ENCODE measurements at regions not wholly inside any gene's neighbourhood (a gene's known extent, or its start where the extent isn't known, plus 50 kb on each side); places are given as distances from the start of the nearest gene placed in this dataset.
"Not testable (repeated sequence)": the region's sequence is repeated elsewhere in the genome, so short reads cannot be mapped to it uniquely, and the experiment has no call there.

DNA sequence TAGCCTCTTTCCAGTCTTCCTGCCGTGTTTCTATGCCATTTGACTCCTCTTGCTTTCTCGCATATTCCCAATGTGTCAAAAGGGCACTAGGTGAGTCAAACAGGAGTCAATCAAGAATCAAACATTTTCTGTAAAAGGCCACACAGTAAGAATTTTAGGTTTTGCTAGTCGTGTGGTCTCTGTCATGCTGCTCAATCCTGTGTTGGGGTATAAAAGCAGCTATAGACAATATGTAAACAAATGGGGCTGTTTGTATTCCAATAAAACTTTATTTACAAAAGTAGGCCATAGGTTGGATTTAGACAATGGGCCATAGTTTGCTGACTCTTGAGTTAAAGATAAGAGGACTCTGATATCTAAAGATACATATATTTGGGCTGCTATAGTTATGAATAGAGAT lies 235.4 kb upstream of the BTBD3 start:
- DNase-seq (ENCODE audit: low read depth), result no peak

DNA sequence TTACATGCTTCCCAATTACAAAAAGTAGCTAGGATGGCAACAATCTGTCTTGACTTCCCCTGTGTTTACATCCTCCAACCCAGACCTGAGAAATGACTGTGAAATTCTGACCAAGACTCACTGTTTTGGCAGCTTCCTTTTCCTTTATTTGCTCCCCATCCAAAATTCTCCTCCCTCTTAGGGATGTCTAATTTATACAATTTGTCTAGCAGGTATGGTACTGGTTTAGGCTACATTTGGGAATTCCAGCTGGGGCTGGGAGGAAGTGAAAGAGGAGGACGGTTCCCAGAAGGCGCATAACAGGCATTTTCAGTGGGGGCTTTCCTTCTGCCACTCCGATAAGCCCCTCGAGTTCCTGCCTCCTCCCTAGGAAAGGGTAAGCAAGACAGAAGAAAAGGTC lies 231.5 kb upstream of the BTBD3 start:
- no peak for DNase-seq (ENCODE audit: low read depth)

DNA sequence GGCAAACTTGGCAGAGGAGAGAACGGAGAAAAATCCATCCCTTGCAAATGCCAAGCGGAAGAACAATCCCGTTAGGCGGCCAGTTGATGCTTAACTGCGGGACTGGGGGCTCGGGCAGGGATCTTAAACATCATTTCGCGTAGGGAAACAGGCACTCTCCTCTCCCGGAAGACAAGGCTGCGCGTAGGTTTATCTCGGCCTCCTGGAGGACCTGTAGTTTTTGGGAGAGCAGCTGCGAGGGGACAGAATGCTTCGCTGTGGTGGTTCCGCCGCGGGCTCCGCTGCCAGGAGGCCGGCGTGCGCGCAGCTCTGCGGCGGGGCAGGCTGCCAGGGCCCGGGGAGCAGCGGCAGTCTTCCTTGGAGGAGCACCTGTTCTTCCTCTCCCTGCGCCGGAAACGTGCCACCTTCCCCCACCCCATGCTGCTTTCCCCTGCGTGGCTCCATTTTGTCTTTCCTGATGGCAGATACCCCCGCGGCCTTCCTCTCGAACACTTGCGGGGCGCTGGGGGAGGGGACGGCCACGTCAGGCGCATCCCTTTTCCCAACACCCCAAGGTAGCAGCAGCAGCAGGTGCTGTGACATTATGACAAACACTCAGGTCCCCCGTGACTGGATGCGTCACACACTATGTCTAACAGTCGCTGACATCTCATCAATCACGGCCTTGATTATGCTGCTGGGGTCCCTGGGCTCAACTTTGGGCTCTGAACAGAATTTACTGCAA lies 230.7 kb upstream of the BTBD3 start:
- no peak for DNase-seq (ENCODE audit: low read depth)

DNA sequence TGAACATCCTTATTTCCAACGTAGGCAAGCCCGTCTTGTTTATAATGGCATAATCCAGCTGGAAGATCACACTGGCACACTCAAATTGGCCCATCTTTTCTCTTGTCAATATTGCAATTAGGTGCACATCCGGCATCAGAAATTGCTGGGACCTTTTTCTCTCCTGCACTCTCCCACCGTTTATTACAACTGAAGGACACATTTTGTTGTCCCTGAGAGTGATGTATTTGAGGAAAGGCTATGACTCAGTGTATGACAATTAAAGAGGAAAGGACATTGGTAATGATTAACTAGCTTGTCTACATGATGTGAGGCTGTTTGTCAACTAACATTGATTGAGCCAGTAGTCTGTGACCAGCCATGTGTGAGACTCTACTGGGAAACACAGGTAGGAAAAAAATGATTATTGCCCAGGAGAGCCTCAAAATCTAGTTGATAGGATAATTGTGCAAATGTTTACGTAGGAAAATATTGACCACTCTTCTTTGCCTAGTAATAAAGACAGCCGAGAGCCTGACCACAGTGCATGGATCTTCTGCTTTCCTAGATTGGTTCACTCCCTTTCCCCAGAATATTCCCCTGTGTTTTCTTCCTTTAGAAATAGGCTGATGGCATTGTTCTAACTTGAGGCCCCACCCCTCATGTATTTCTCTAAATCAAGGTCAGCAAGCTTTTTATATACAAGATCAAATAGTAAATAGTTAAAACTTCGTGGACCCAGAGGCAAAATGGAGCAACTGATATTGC lies 230.0 kb upstream of the BTBD3 start:
- DNase-seq (ENCODE audit: low read depth), result no peak

DNA sequence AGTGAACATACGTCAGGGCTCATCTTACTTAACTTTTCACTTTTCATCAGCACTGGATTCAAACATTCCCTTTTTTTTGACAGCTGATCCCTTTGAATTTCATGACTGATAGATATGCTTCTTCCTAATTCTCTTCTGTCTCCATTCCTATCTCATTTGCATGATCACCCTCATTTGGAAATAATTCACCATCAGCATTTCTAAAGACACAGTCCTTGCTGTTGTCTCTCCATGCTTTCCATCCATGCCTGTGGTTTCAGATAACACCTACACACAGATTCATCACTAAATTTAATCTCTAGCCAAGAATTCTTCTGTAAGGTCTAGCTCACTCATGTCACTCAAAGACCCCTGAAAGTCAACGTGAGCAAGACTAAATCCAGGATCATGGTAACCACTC lies 228.4 kb upstream of the BTBD3 start:
- no peak for DNase-seq (ENCODE audit: low read depth)

DNA sequence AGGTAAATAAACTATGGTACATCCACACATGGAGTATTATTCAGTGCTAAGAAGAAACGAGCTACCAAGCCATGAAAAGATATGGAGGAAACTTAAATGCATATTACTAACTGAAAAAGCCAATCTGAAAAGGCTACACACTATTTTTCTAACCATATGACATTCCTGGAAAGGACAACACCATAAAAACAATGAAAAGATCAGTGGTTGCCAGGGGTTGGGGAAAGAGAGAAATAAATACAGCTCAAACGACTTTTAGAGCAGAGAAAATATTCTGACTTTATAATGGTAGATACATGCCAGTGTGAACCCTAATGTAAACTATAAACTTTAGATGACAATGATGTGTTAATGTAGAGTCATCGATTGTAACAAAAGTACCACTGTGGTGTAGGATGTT lies 225.9 kb upstream of the BTBD3 start:
- DNase-seq (ENCODE audit: low read depth), result no peak

DNA sequence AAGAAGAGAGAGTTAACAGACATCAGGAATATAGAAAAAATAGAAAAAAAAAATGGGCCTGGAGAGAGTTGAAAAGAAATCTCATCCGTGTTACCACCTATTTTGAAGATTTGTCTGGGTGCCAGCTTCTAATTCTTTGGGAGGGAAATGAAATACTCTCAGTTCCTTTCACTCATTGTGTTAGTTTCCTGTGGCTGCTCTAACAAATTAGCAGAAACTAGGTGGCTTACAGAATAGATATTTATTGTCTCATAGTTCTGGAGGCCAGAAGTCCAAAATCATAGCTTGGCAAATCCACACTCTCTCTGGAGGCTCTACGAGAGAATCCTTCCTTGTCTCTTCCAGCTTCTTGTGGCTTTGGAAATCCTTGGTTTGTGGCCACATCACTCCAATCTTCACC lies 225.1 kb upstream of the BTBD3 start:
- DNase-seq (ENCODE audit: low read depth), result no peak

DNA sequence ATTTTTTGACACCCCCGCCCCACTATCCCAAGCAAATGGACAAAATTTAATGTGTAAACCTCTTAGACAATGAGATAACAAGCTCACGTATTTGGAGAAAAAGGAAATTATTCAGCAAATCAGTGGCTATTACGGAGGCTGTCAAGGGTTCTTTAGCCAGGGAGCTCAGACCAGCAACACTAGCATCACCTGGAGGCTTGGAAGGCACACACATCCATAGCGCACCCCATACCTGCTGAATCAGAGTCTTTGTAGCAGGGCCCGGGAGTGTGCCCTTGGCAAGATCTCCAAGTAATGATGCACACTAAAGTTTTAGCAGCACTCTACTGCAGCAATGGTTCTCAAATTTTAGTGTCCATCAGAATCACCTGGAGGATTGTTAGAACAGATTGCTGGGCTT lies 223.2 kb upstream of the BTBD3 start:
- no peak for DNase-seq (ENCODE audit: low read depth)

DNA sequence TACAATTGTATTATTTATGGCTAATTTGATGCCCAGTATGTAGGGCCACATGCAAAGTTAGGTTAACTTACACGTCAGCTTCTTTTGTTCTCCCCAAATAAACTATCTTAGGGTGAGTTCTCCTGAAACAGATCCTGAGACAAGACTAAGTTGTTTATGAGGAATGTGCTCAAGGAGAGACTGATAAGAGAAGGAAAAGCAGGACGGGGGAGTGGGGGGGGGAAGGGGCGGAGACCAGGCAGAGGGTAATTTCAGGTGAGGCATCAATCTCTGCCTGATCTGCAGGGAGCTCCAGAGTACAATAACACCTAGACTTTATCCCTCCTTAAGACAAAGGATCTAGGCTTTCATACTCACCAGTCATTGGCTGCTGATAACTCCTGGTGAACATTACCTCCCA lies 220.6 kb upstream of the BTBD3 start:
- no peak for DNase-seq (ENCODE audit: low read depth)

DNA sequence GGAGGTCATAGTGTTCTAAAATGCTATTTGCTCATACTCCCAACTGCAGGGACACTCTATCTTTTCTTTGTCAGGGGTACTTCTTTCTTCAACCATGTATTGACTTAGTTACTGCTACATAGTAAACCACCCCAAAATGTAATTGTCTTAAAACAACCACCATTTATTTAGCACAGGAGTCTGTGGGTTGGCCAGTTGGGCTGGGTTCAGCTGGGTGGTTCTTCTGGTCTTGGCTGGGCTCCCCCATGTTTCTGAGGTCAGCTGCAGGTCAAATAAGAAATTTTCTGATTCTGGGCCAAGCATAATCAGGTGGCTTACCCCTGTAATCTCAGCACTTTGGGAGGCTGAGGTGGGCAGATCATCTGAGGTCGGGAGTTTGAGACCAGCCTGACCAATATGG lies 220.0 kb upstream of the BTBD3 start:
- no peak for DNase-seq (ENCODE audit: low read depth)

DNA sequence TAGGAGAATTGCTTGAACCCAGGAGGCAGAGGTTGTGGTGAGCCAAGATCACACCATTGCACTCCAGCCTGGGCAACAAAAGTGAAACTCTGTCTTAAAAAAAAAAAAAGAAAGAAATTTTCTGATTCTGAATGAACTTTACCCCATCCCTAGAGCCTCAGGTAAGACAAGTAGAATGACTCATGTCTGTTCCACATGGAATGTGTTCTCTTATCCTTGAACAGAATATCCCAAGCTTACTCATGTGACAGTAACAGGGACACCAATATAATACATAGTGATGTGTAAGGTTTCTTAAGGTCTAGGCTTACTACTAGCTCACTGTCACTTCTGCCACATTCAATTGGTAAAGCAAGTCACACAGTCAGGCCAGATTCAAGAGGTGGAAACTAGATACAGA lies 219.6 kb upstream of the BTBD3 start:
- DNase-seq (ENCODE audit: low read depth), result no peak

DNA sequence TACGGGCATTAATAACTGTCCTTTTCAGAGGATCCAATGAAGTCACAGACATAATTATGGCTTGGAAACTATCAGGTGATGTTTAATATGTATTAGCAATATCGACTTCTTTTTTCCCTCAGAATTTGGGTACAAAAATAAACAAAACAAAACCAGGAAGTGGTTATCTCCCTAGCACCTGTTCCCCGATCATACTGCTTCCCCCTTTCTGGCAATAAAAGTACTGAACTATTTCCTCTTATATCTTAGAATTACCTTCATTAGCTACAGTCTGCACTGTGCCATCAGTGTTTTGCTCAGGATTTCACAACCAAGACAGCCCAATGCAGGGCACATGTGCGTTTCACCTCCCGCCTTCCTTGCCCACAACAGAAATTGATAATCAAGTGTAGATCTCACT lies 216.9 kb upstream of the BTBD3 start:
- no peak for DNase-seq (ENCODE audit: low read depth)

DNA sequence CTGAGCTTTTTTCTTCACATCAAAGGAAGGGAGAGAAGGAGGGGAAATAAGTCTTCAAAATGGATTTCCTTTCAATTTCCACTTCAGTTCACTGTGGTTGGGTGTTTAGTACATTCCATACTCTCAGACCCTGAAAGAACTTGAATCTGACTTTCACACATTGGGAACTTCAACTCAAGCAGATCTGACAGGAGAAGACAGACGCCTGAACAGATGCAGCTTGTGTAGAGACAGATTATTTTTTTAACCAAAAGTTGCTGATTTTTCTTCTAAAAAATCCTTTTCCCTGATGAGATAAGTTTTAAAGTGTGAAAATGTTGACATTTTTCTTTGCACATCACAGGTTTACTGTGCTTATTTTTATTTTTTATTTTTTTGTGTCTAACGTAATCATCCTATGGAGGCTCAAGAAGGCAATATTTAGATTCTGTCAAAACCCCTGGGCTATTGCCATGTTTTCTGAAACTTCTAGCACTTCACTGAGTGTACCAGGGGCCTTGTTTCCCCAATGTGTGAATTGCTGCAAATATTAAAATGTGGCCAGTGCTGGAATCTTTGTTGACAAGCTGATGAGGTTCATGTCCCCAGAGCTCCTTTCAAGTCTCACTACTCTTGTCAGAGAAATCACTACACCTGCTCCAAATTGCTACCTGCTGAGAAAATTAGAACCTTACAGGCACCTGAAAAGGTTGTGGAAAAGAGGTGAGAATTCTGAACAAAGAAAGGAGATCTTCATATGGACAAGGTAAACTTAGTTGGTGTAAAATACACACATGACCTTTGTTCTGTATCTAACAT lies 214.8 kb upstream of the BTBD3 start:
- no peak for DNase-seq (ENCODE audit: low read depth)

DNA sequence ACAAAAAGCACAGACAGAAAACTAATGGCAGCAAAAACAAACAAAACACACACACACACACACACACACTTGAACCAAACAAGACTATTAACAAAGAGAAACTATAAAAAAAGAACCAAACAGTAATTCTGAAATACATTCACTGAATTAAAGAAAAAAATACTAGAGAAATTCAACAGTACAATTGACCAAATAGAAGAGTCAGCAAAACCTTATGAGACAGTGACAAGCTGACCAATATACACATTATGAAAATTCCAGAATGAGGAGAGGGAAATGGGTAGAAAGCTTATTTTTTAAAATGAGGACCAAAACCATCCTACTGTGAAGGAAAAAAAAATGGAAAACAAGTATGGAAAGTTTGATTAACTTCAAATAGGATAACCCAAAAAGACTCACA lies 212.2 kb upstream of the BTBD3 start:
- DNase-seq (ENCODE audit: low read depth), result no peak

DNA sequence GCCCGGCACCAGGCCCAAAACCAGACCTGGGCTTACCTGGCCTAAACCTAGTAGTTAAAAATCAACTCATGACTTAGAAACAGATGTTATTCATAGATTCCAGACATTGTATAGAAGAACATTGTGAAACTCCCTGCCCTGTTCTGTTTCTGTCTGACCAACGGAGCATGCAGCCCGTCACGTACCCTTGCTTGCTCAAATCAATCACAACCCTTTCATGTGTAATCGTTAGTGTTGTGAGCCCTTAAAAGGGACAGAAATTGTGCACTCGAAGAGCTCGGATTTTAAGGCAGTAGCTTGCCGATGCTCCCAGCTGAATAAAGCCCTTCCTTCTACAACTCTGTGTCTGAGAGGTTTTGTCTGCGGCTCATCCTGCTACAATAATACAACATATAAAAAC lies 209.5 kb upstream of the BTBD3 start:
- not testable (repeated sequence) for DNase-seq (ENCODE audit: low read depth)

DNA sequence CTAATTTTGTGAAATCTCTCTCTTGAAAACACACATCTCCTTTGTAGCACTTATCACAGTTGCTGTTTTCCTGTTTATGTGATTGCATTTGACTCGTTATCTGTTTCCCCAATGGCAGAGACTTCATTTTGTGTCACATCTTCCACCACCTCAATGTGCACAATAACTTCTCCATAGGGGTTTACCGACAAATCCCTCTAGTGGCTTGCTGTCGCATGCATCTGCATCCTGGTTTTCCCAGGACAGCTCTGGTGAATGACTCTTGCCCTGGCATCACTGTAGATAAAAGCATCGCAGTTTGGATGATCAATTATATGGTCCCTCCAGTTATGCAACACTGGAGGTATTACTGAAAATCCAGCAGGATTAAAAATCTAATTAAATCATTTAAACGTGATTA lies 206.5 kb upstream of the BTBD3 start:
- DNase-seq (ENCODE audit: low read depth), result no peak

DNA sequence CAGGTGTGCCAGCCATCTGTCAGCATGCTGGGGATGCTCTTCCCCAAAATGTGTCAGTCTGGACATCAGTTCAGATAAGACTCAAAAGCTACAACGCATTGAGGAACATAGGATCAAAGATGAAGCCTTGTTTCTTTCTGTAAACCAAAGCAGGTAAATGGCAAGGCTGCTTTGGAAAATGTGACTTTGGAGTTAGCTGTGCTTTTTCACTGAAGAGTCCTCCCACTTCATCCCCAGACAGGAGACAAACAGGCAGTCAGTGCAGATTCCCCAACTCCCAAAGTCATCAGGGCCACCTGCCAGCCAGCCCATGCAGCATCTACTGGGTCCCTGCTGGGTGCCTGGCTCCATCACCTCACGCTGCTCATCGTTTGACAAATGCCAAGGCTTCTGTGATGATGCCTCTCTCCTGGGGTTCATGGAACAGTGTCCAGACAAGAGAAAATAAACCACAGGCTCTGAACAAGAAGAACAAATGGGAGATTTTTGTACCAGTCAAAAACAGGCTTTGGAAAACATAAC lies 205.0 kb upstream of the BTBD3 start:
- no peak for DNase-seq (ENCODE audit: low read depth)

DNA sequence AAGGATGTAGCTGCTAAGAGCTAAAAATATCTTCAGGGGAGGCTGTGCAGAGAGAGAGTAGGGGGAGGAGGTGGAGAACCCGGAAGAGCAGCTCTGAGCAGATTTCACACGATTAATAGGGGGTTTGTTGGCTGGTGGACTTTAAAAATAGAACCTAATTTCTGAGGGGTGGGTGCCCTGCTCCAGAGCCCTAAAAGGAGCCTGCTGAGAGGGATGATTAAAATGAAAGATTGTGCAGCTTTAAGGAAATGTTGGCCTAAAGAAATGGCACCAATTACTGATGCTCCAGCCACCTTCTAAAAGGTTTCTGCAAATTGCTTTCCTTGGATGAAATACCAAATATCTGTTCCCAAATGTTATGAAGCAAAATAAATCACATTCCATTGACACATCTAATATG lies 202.8 kb upstream of the BTBD3 start:
- DNase-seq (ENCODE audit: low read depth), result no peak

DNA sequence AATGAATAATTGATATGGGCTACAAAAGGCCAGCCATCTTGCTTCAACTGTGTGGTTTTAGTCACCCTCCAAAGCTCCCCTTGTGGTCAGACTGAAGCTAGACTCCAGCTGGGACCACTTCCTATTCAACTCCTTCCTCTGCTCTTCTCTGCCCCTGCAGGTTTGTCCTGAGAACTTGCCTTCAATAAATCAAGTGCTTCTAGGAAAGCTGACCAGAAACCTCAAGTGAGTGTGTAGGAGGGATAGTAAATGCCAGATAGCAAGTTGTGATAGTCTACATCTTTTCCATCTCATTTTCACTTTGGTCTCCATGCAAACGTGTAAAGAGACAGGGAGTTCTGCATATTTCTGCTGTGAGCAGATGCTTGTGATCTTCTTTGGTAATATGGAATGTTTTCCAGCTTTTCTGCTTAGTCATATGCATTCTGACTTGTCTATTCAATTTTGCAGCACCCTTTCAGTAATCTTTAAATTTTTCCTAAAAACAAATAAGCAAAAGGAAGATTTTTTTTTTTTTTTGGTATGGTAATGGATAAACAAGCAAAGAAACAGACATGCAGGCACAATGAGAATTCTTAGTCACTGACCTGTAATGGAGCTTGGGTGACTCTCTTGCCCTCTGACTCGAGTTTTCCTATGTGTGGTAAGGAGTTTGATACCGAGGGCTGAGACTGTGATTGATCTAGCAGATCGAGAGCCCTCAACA lies 201.3 kb upstream of the BTBD3 start:
- peak; percentile 80 for DNase-seq (ENCODE audit: low read depth)

DNA sequence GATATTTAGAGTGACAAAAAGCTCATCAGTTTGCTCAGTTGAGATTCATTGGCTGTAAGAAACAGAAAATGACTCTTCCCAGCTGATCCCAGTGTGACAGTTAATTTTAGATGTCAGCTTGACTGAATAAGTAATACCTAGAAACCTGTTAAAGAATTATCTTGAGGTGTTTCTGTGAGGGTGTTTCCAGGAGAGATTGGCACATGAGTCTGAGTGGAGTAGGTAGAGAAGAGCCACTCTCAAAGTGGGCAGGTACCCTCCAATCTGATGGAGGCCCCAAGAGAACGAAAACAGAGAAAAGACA lies 200.8 kb upstream of the BTBD3 start:
- DNase-seq (ENCODE audit: low read depth), result no peak

DNA sequence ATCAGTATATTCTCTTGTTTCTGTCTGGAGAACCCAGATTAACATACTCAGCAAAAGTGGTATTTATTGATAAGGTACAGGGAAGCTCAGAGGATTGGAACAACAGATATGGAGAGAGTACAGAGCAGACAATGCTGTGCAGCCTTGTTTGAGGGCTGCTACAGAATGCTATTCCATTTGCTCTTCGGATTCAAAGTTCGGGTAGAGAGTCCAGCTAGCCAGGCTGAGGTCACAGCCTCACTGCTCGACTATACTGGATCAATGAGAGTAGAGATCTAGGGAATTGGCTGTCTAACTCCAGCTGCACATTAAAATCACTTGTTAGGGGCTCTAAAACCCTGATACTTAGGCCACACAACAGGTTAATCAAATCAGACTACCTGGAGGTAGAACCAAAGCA lies 200.1 kb upstream of the BTBD3 start:
- DNase-seq (ENCODE audit: low read depth), result no peak

DNA sequence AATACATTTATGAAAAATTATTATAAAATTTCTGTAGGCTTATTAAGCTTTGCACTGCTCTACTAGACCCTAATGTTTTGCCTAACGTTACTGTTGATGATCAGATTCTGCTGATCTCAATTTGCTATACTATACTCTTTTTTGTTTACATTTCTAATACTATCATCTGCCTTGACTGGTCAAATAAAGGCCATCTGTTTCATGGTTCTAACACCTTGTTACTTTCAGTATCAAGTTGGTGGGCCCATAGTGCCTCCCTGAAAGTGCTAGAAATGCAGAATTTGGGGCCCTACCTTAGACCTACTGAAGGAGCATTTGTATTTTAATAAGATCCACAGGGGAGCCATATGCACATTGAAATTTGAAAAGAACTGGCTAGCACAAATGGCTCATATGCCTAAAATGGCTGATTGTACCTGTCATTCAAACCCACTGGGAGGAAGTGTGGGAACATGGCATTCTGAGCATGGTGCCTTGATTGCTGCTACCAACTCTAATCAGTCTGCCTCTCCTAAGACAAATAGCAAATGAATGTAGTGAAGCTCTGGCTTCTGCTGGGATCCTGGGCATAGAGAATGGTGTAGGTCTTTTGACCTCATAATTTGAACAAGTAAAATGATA lies 199.1 kb upstream of the BTBD3 start:
- DNase-seq (ENCODE audit: low read depth), result no peak

Data from HS-5 (cell line).